Panc1 (cell line): ENCODE measurements at regions not wholly inside any gene's neighbourhood (a gene's known extent, or its start where the extent isn't known, plus 50 kb on each side); places are given as distances from the start of the nearest gene placed in this dataset.

Source experiments
- ATAC-seq: fragments of 200-7000 bp; cut with Tn5 transposase; 2 replicates; pipeline ENCODE4 v1.9.1; 2020; ENCODE audit warnings: mild to moderate bottlenecking, moderate library complexity
- BruUV-seq: library from RNA; stranded (reverse); fragments of 400-500 nt; replicated peaks from 2 replicates; lab custom pipeline; 2021; lab: Mats Ljungman, UMichigan
- CTCF ChIA-PET: fragments of 300-600 bp; sonication (Branson Sonifier 250); formaldehyde crosslinking; loops from one replicate; lab custom pipeline; 2022; ENCODE audit warnings: antibody characterized with exemption; lab: Charles Lee
- POLR2A ChIA-PET: fragments of 300-600 bp; sonication (Branson Sonifier 250); formaldehyde crosslinking; loops from one replicate; lab custom pipeline; 2022; ENCODE audit warnings: antibody characterized with exemption; lab: Charles Lee
- DNase-seq: peaks from one replicate; pipeline ENCODE4 v3.0.0-alpha.2; 2010; ENCODE audit warnings: low read depth, low spot score
- H3K27ac ChIP-seq: 2 replicates; pipeline ENCODE4 v1.5.1; 2011; ENCODE audit warnings: mild to moderate bottlenecking, low read length, inconsistent platforms
- H3K27me3 ChIP-seq: fragments of 200-500 bp; sonication (Bioruptor generic); 2 replicates; pipeline ENCODE4 v1.6.0; 2014; ENCODE audit warnings: low read length, inconsistent platforms; ENCODE audit not compliant: control insufficient read depth, insufficient read depth
- H3K36me3 ChIP-seq: fragments of 200-500 bp; sonication (Bioruptor generic); 2 replicates; pipeline ENCODE4 v1.5.1; 2014; ENCODE audit warnings: inconsistent platforms, mild to moderate bottlenecking, low read length, moderate library complexity; ENCODE audit not compliant: control insufficient read depth, insufficient read depth
- H3K4me1 ChIP-seq: 2 replicates; pipeline ENCODE4 v1.5.1; 2011; ENCODE audit warnings: inconsistent platforms, mild to moderate bottlenecking, low read length, moderate library complexity; ENCODE audit not compliant: control insufficient read depth, insufficient read depth
- H3K4me3 ChIP-seq, 2 experiments: 2 replicates each; pipeline ENCODE4 v1.5.1; 2011 to 2012; ENCODE audit warnings: low read depth in 2 of 2, low read length in 2 of 2, mild to moderate bottlenecking in 2 of 2, inconsistent platforms in 1 of 2, moderate library complexity in 1 of 2
- H3K9me3 ChIP-seq: fragments of 200-500 bp; sonication (Bioruptor generic); 2 replicates; pipeline ENCODE4 v1.5.1; 2014; ENCODE audit warnings: low read depth, mild to moderate bottlenecking, inconsistent platforms, low read length, moderate library complexity; ENCODE audit not compliant: control insufficient read depth, insufficient read depth
- CTCF ChIP-seq: fragments of 450-650 bp; IDR thresholded peaks from 2 replicates; pipeline ENCODE4 v1.5.1; 2017; ENCODE audit warnings: mild to moderate bottlenecking
- POLR2AphosphoS5 ChIP-seq: IDR thresholded peaks from 2 replicates; pipeline ENCODE4 v1.6.1; 2012; ENCODE audit warnings: mild to moderate bottlenecking, low read depth, low read length, moderate library complexity
- REST ChIP-seq, 2 experiments: IDR thresholded peaks; 2 replicates each; pipeline ENCODE4 v1.6.1; 2011 to 2012; ENCODE audit warnings: low read depth in 2 of 2, control low read depth in 1 of 2, low read length in 1 of 2, mild to moderate bottlenecking in 1 of 2, moderate library complexity in 1 of 2; ENCODE audit not compliant: insufficient read depth in 1 of 2
- SIN3A ChIP-seq: IDR thresholded peaks from 2 replicates; pipeline ENCODE4 v1.6.1; 2012; ENCODE audit warnings: low read depth, mild to moderate bottlenecking, low read length, moderate library complexity, borderline replicate concordance; ENCODE audit not compliant: insufficient read depth
- TCF7L2 ChIP-seq: IDR thresholded peaks from 2 replicates; pipeline ENCODE4 v1.6.1; 2011; ENCODE audit warnings: mild to moderate bottlenecking, low read depth, low read length, inconsistent platforms
- in situ Hi-C: cut with HindIII; loops from 2 replicates; pipeline ENCODE4 v1.10.0; 2016; ENCODE audit warnings: low sequenced_read_pairs, low pct_unique_long_range_greater_than_20kb
- intact Hi-C: fragments of 100-400 bp; cut with micrococcal nuclease; formaldehyde crosslinking; loops from one replicate; pipeline ENCODE4 v1.10.0; 2022; ENCODE audit not compliant: unreplicated experiment

- intact Hi-C loops (no loop called here), in situ Hi-C loops (no loop called here)
- DNase-seq (no peak), ATAC-seq (no peak)
- no peaks in the 10 kb centered on the region for H3K4me1 ChIP-seq
- no peaks in the 10 kb centered on the region for H3K36me3 ChIP-seq
- H3K27ac ChIP-seq = no peak overlapping the region
- H3K4me3 ChIP-seq = no peak overlapping the region
- ChIA-PET POLR2A (no interaction called here), CTCF (no interaction called here)
- H3K27me3 ChIP-seq = no peaks in the 10 kb centered on the region
- BruUV-seq = no TSS peak
- H3K9me3 ChIP-seq = peaks cover 3% of the 10 kb centered on the region; the same call in 1 of the 2 replicates
- TF ChIP-seq POLR2AphosphoS5 (no peak), SIN3A (no peak), CTCF (no peak), TCF7L2 (no peak), REST (IDR thresholded peaks at IDR 0.05; ENCODE audit: insufficient read depth in 1 of 2, low read depth in 2 of 2, low read length in 1 of 2) (no peak)
Observed at GRCh38 chr10:65041307-65041706, 1520.1 kb downstream of the REEP3 start.

- H3K27me3 ChIP-seq = no peaks in the 10 kb centered on the region
- ChIA-PET CTCF (no interaction called here), POLR2A (no interaction called here)
- H3K4me1 ChIP-seq = no peaks in the 10 kb centered on the region
- ATAC-seq (no peak), DNase-seq (no peak)
- intact Hi-C loops = no loop called here
- no peaks in the 10 kb centered on the region for H3K36me3 ChIP-seq
- TF ChIP-seq CTCF (no peak), POLR2AphosphoS5 (no peak), TCF7L2 (no peak)
- H3K9me3 ChIP-seq = peaks cover 3% of the 10 kb centered on the region; the same call in 1 of the 2 replicates
- no peak overlapping the region for H3K27ac ChIP-seq
- in situ Hi-C loops = no loop called here
- no TSS peak for BruUV-seq
- H3K4me3 ChIP-seq = no peak overlapping the region
Observed at GRCh38 chr10:65042496-65042895, 1521.3 kb downstream of the REEP3 start.
